HepG2 (cell line): ENCODE measurements at regions not wholly inside any gene's neighbourhood (a gene's known extent, or its start where the extent isn't known, plus 50 kb on each side); places are given as distances from the start of the nearest gene placed in this dataset.

Experiments used
- ATAC-seq: fragments of 200-7000 bp; cut with Tn5 transposase; 3 replicates; pipeline ENCODE4 v1.9.1; 2020; ENCODE audit warnings: mild to moderate bottlenecking, moderate library complexity
- BruUV-seq: library from RNA; stranded (reverse); fragments of 400-500 nt; replicated peaks from 2 replicates; lab custom pipeline; 2021; lab: Mats Ljungman, UMichigan
- CTCF ChIA-PET: fragments of 300-600 bp; formaldehyde crosslinking; extraction: SDS; loops from one replicate; lab custom pipeline; 2021; ENCODE audit warnings: low total read pairs, inconsistent platforms, low intra/inter-chr PET ratio; lab: Yijun Ruan, JAX
- POLR2A ChIA-PET: fragments of 350-600 bp; sonication (Branson Sonifier 250); formaldehyde crosslinking; loops from one replicate; lab custom pipeline; 2020; ENCODE audit warnings: antibody characterized with exemption, inconsistent platforms; lab: Yijun Ruan, JAX
- DNase-seq: peaks from one replicate; pipeline ENCODE4 v3.0.0-alpha.2; 2015; ENCODE audit warnings: low spot score
- FAIRE-seq: peaks from 3 replicates; lab custom pipeline; 2011; peaks lifted over from hg19 to GRCh38; lab: Jason Lieb, UNC
- H2AFZ ChIP-seq: one replicate; pipeline ENCODE4 v1.6.1; 2011; ENCODE audit warnings: low read length, inconsistent platforms
- H3K27ac ChIP-seq: fragments of 300-600 bp; 3 replicates; pipeline ENCODE4 v1.8.0; 2011; ENCODE audit warnings: mixed run types, mild to moderate bottlenecking, mixed read lengths, low read length, inconsistent platforms; ENCODE audit not compliant: insufficient read depth; ENCODE audit errors: extremely low read length
- H3K27me3 ChIP-seq, 2 experiments: fragments of 200-600 bp in 1 of 2; 2 replicates in 1 of 2; 3 replicates in 1 of 2; pipeline versions ENCODE4 v1.6.0 to v1.8.0; 2011; ENCODE audit warnings: low read length in 2 of 2, mild to moderate bottlenecking in 2 of 2, moderate library complexity in 2 of 2, inconsistent platforms in 1 of 2; ENCODE audit not compliant: insufficient read depth in 2 of 2, control insufficient read depth in 1 of 2
- H3K36me3 ChIP-seq, 2 experiments: fragments of 200-600 bp in 1 of 2; replicated peaks in 1 of 2; 2 replicates in 1 of 2; 3 replicates in 1 of 2; pipeline versions ENCODE4 v1.5.1 to v1.8.0; 2011; ENCODE audit warnings: low read length in 2 of 2, inconsistent platforms in 1 of 2; ENCODE audit not compliant: insufficient read depth in 2 of 2, control insufficient read depth in 1 of 2
- H3K4me1 ChIP-seq: 2 replicates; pipeline ENCODE4 v1.5.1; 2012; ENCODE audit warnings: low read length, inconsistent platforms; ENCODE audit not compliant: insufficient read depth
- H3K4me2 ChIP-seq: 2 replicates; pipeline ENCODE4 v1.6.0; 2011; ENCODE audit warnings: low read depth, low read length, inconsistent platforms
- H3K4me3 ChIP-seq, 3 experiments: fragments of 200-600 bp in 1 of 3; sonication (generic), shearing (Covaris generic) in 1 of 3; replicated peaks in 1 of 3; 2 replicates each; pipeline ENCODE4 v1.5.1; 2011 to 2016; ENCODE audit warnings: low read length in 3 of 3, inconsistent platforms in 2 of 3, low read depth in 2 of 3, mild to moderate bottlenecking in 2 of 3, control low read depth in 1 of 3, mixed read lengths in 1 of 3; ENCODE audit not compliant: insufficient read depth in 1 of 3
- H3K79me2 ChIP-seq: one replicate; pipeline ENCODE4 v1.6.1; 2011; ENCODE audit warnings: low read length, inconsistent platforms; ENCODE audit not compliant: insufficient read depth
- H3K9ac ChIP-seq: 2 replicates; pipeline ENCODE4 v1.6.0; 2011; ENCODE audit warnings: mild to moderate bottlenecking, low read depth, low read length, inconsistent platforms; ENCODE audit not compliant: insufficient read depth
- H3K9me3 ChIP-seq: 2 replicates; pipeline ENCODE4 v1.5.1; 2012; ENCODE audit warnings: mild to moderate bottlenecking, low read length
- H4K20me1 ChIP-seq: 2 replicates; pipeline ENCODE4 v1.6.0; 2011; ENCODE audit warnings: inconsistent platforms, mild to moderate bottlenecking, low read length, moderate library complexity; ENCODE audit not compliant: insufficient read depth
- ATRX ChIP-seq: sonication (generic); formaldehyde crosslinking; IDR thresholded peaks from 2 replicates; pipeline ENCODE4 v1.4.0; 2020; ENCODE audit warnings: missing genetic modification reagents, borderline replicate concordance
- ELF1 ChIP-seq: sonication (generic); formaldehyde crosslinking; IDR thresholded peaks from 2 replicates; pipeline ENCODE4 v1.4.0; 2020; ENCODE audit warnings: missing genetic modification reagents
- FOXK2 ChIP-seq: fragments of 450-650 bp; IDR thresholded peaks from 2 replicates; pipeline ENCODE4 v1.6.1; 2016
- GTF2F1 ChIP-seq: fragments of 150-350 bp; IDR thresholded peaks from 2 replicates; pipeline ENCODE4 v1.6.1; 2014; ENCODE audit warnings: low read length
- IRF2 ChIP-seq: IDR thresholded peaks from 2 replicates; pipeline ENCODE4 v1.6.1; 2018; ENCODE audit warnings: missing genetic modification reagents, missing compliant biosample characterization
- KIAA2018 ChIP-seq: sonication (generic); formaldehyde crosslinking; IDR thresholded peaks from 2 replicates; pipeline ENCODE4 v1.5.0; 2020; ENCODE audit warnings: mild to moderate bottlenecking, missing genetic modification reagents, borderline replicate concordance
- MIXL1 ChIP-seq: IDR thresholded peaks from 2 replicates; pipeline ENCODE4 v1.6.1; 2016
- MTF2 ChIP-seq: sonication (generic); formaldehyde crosslinking; IDR thresholded peaks from 2 replicates; pipeline ENCODE4 v1.5.0; 2020; ENCODE audit warnings: missing genetic modification reagents, borderline replicate concordance
- REPIN1 ChIP-seq: sonication (generic); formaldehyde crosslinking; IDR thresholded peaks from 2 replicates; pipeline ENCODE4 v1.8.0; 2022; ENCODE audit warnings: missing genetic modification reagents, low read depth, mild to moderate bottlenecking, borderline replicate concordance
- SAP130 ChIP-seq: IDR thresholded peaks from 2 replicates; pipeline ENCODE4 v1.6.1; 2016; ENCODE audit warnings: low read depth
- SP4 ChIP-seq: sonication (generic); formaldehyde crosslinking; IDR thresholded peaks from 2 replicates; pipeline ENCODE4 v1.8.1; 2023; ENCODE audit warnings: mild to moderate bottlenecking, missing genetic modification reagents
- ZNF143 ChIP-seq: sonication (generic); formaldehyde crosslinking; IDR thresholded peaks from 2 replicates; pipeline ENCODE4 v1.4.0; 2020; ENCODE audit warnings: missing genetic modification reagents
- ZNF644 ChIP-seq: IDR thresholded peaks from 2 replicates; pipeline ENCODE4 v1.6.1; 2016; ENCODE audit warnings: low read depth
- ZNF782 ChIP-seq: sonication (generic); formaldehyde crosslinking; IDR thresholded peaks from 2 replicates; pipeline ENCODE4 v1.4.0; 2020; ENCODE audit warnings: missing genetic modification reagents, mild to moderate bottlenecking, borderline replicate concordance
- ZNF83 ChIP-seq: sonication (generic); formaldehyde crosslinking; IDR thresholded peaks from 2 replicates; pipeline ENCODE4 v1.4.0; 2020; ENCODE audit warnings: missing genetic modification reagents, mild to moderate bottlenecking, borderline replicate concordance
- WGBS: methylation state at CpG from one replicate; pipeline ENCODE4 v1.1.6; 2017; ENCODE audit warnings: low lambda C conversion rate; 5-methylcytosine and 5-hydroxymethylcytosine counted together
- in situ Hi-C: cut with HindIII; loops from 2 replicates; pipeline ENCODE4 v1.10.0; 2017; ENCODE audit warnings: low pct_unique_long_range_greater_than_20kb; ENCODE audit not compliant: extremely low pct_ligation_motif_present
- intact Hi-C: fragments of 100-400 bp; cut with micrococcal nuclease; formaldehyde crosslinking; loops from one replicate; pipeline ENCODE4 v1.10.0; 2022; ENCODE audit not compliant: unreplicated experiment
- TF ChIP-seq, protein P1 (sequence below): sonication (generic); formaldehyde crosslinking; IDR thresholded peaks from 2 replicates; pipeline ENCODE4 v1.5.1; 2020; ENCODE audit warnings: mild to moderate bottlenecking, moderate library complexity, missing genetic modification reagents
- TF ChIP-seq, protein P2 (sequence below): sonication (generic); formaldehyde crosslinking; IDR thresholded peaks from 2 replicates; pipeline ENCODE4 v1.4.0; 2020; ENCODE audit warnings: missing genetic modification reagents

DNA sequence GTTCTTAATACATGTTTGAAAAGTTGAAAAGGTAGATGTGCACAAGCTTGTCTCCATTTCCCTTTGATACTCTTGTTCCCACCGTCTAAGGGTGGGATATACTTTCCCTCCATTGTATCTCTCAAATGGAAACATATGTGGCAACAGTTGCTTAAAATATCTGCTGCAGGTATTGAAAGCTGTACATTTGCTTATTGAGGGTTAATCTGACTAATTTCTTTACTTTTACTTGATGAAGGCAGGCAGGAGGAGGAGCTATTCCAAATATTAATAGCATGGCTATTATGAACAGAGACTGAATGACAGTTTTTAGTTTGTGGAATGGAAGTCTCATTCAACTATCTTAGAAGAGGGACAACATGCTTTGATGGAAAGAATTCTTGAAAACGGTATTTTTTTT, 103.8 kb downstream of the SLC10A2 start:
- no peaks in the 10 kb centered on the region for H4K20me1 ChIP-seq
- in situ Hi-C loops (no loop called here), intact Hi-C loops (no loop called here)
- H3K27ac ChIP-seq: no peak overlapping the region
- H3K36me3 ChIP-seq: no peaks in the 10 kb centered on the region
- no peaks in the 10 kb centered on the region for H3K9me3 ChIP-seq
- H3K4me3 ChIP-seq: no peak overlapping the region
- DNase-seq: no peak
- no peaks in the 10 kb centered on the region for H3K79me2 ChIP-seq
- no peak for FAIRE-seq
- no peak overlapping the region for H3K9ac ChIP-seq
- H3K4me2 ChIP-seq: no peak overlapping the region
- ChIA-PET CTCF (no interaction called here), POLR2A (no interaction called here)
- no TSS peak for BruUV-seq
- H3K27me3 ChIP-seq: peaks cover 0 to 5% of the 10 kb centered on the region in 2 experiments; a peak in 1 of 5 replicates
- ATAC-seq: no peak
- no peak overlapping the region for H2AFZ ChIP-seq
- H3K4me1 ChIP-seq: peaks cover 11% of the 10 kb centered on the region
- WGBS: 23% methylated on average over 2 of the region's 2 CpGs
- TF ChIP-seq FOXK2 (no peak), MIXL1 (CRISPR knock-in tag) (no peak), MTF2 (CRISPR knock-in tag) (no peak), ATRX (CRISPR knock-in tag) (no peak), ZNF782 (CRISPR knock-in tag) (no peak), ZNF143 (CRISPR knock-in tag) (no peak), IRF2 (no peak), KIAA2018 (CRISPR knock-in tag) (no peak), GTF2F1 (no peak), ELF1 (CRISPR knock-in tag) (no peak), ZNF83 (CRISPR knock-in tag) (no peak), ZNF644 (CRISPR knock-in tag) (no peak), REPIN1 (no peak), SAP130 (CRISPR knock-in tag) (no peak), SP4 (CRISPR knock-in tag) (no peak)
- TF ChIP-seq, protein P1, sequence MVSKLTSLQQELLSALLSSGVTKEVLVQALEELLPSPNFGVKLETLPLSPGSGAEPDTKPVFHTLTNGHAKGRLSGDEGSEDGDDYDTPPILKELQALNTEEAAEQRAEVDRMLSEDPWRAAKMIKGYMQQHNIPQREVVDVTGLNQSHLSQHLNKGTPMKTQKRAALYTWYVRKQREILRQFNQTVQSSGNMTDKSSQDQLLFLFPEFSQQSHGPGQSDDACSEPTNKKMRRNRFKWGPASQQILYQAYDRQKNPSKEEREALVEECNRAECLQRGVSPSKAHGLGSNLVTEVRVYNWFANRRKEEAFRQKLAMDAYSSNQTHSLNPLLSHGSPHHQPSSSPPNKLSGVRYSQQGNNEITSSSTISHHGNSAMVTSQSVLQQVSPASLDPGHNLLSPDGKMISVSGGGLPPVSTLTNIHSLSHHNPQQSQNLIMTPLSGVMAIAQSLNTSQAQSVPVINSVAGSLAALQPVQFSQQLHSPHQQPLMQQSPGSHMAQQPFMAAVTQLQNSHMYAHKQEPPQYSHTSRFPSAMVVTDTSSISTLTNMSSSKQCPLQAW: no peak
- TF ChIP-seq, protein P2, sequence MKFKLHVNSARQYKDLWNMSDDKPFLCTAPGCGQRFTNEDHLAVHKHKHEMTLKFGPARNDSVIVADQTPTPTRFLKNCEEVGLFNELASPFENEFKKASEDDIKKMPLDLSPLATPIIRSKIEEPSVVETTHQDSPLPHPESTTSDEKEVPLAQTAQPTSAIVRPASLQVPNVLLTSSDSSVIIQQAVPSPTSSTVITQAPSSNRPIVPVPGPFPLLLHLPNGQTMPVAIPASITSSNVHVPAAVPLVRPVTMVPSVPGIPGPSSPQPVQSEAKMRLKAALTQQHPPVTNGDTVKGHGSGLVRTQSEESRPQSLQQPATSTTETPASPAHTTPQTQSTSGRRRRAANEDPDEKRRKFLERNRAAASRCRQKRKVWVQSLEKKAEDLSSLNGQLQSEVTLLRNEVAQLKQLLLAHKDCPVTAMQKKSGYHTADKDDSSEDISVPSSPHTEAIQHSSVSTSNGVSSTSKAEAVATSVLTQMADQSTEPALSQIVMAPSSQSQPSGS (CRISPR knock-in tag): no peak
